WERI-Rb-1 (cell line): ENCODE measurements at regions not wholly inside any gene's neighbourhood (a gene's known extent, or its start where the extent isn't known, plus 50 kb on each side); places are given as distances from the start of the nearest gene placed in this dataset.

Experiments used
- DNase-seq: peaks from one replicate; pipeline ENCODE4 v3.0.0-alpha.2; 2020
- H3K27ac ChIP-seq: fragments of 250-450 bp; sonication (Bioruptor Pico); 2 replicates; pipeline ENCODE4 v1.5.1; 2020; ENCODE audit warnings: mild to moderate bottlenecking, moderate library complexity
- H3K27me3 ChIP-seq: fragments of 250-450 bp; sonication (Bioruptor Pico); 2 replicates; pipeline ENCODE4 v1.5.1; 2021; ENCODE audit warnings: mild to moderate bottlenecking, low read depth, moderate library complexity; ENCODE audit not compliant: insufficient read depth, severe bottlenecking
- H3K36me3 ChIP-seq: fragments of 250-450 bp; sonication (Bioruptor Pico); 2 replicates; pipeline ENCODE4 v1.5.1; 2020; ENCODE audit warnings: mild to moderate bottlenecking, moderate library complexity
- H3K4me3 ChIP-seq: 2 replicates; pipeline ENCODE4 v1.5.1; 2011; ENCODE audit warnings: low read depth, mild to moderate bottlenecking, control low read depth, low read length
- H3K9me3 ChIP-seq: fragments of 250-450 bp; sonication (Bioruptor Pico); 2 replicates; pipeline ENCODE4 v1.5.1; 2021; ENCODE audit warnings: mild to moderate bottlenecking, moderate library complexity; ENCODE audit not compliant: severe bottlenecking
- TF ChIP-seq, protein P1 (sequence below): IDR thresholded peaks from 2 replicates; pipeline ENCODE4 v1.5.1; 2011; ENCODE audit warnings: low read depth, mild to moderate bottlenecking, control low read depth, inconsistent platforms, low read length

DNA sequence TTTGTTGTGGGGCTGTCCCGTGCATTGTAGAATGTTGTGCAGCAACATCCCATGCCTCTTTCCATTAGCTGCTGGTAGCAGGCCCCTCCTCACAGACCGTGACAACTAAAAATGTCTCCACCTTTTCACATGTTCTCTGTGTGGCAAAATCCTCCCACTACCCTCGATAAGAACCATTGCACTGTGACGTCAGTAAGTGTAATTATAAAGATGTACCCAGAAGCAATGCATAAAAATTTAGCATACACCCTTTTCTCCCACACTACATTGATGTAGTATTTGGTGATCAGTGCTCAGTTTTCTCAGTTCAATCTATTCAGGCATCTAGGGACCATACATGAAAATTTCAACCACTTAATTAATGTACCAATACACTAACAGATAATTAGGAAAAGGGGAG, 389.9 kb downstream of the DOK5 start:
- Histone ChIP-seq H3K4me3 (no peak overlapping the region), H3K9me3 (no peaks in the 10 kb centered on the region), H3K36me3 (no peaks in the 10 kb centered on the region), H3K27me3 (peaks cover 25% of the 10 kb centered on the region), H3K27ac (no peak overlapping the region)
- DNase-seq: no peak
- TF ChIP-seq, protein P1, sequence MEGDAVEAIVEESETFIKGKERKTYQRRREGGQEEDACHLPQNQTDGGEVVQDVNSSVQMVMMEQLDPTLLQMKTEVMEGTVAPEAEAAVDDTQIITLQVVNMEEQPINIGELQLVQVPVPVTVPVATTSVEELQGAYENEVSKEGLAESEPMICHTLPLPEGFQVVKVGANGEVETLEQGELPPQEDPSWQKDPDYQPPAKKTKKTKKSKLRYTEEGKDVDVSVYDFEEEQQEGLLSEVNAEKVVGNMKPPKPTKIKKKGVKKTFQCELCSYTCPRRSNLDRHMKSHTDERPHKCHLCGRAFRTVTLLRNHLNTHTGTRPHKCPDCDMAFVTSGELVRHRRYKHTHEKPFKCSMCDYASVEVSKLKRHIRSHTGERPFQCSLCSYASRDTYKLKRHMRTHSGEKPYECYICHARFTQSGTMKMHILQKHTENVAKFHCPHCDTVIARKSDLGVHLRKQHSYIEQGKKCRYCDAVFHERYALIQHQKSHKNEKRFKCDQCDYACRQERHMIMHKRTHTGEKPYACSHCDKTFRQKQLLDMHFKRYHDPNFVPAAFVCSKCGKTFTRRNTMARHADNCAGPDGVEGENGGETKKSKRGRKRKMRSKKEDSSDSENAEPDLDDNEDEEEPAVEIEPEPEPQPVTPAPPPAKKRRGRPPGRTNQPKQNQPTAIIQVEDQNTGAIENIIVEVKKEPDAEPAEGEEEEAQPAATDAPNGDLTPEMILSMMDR: no peak

DNA sequence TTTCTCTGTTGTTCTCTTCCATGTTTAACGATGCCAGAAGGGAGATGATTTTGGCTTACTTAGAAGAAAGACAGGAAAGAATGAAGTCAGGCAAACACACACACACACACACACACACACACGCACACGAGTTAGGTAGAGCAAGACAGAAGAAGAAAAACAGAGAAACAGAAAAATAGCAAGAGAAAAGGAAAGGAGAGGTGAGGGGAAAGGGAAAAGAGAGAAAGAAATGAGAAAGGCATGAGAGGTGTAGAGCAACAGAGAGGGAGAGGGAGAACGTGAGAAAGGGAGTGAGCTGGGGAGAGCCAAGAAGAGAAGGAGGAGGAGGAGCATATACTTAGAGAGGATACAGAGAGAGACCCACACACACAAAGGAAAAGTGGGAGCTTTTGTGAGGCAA, 385.3 kb downstream of the DOK5 start:
- DNase-seq: no peak
- TF ChIP-seq, protein P1: no peak
- Histone ChIP-seq H3K27ac (no peak overlapping the region), H3K9me3 (no peaks in the 10 kb centered on the region), H3K36me3 (no peaks in the 10 kb centered on the region), H3K27me3 (peaks cover 26% of the 10 kb centered on the region), H3K4me3 (no peak overlapping the region)

DNA sequence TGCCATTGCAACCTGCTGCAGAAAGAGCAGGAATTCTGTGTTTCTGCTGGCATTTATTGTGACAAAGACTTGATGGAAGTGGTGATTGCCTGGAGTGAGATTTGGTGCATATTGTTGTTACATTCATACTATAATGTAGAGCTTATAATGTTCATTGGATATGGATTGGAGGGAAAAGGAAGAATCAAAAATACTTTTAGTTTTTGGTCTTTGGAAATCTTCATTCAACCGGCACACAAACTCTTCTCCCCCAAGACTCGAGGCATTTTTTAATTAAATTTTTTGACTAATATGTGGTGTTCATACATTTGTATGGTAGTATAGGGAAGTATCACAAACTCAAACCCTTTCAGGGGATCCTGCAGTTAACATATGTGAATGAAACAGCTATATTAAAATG, 380.8 kb downstream of the DOK5 start:
- Histone ChIP-seq H3K36me3 (no peaks in the 10 kb centered on the region), H3K4me3 (no peak overlapping the region), H3K27me3 (peaks cover 12% of the 10 kb centered on the region), H3K27ac (no peak overlapping the region), H3K9me3 (peaks cover 2% of the 10 kb centered on the region)
- TF ChIP-seq, protein P1: no peak
- DNase-seq: no peak

DNA sequence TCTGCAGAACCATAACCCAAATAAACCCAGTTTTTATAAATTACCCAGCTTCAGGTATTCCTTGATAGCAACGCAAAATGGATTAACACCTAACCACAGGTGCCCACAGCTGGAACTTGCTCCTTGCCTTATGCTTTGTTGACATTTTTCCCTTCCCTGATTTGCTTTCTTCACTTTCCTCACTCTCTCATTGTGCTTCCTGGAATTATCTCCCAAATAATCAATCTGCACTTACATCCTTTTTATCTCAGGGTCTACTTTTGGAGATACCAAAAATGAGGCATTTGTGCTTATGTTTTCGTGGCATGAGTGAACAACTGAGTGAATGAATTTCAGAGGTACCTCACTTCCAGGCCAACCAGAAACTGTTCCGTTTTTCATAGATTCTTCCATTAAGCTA, 374.3 kb downstream of the DOK5 start:
- H3K4me3 ChIP-seq: no peak overlapping the region
- TF ChIP-seq, protein P1: no peak

DNA sequence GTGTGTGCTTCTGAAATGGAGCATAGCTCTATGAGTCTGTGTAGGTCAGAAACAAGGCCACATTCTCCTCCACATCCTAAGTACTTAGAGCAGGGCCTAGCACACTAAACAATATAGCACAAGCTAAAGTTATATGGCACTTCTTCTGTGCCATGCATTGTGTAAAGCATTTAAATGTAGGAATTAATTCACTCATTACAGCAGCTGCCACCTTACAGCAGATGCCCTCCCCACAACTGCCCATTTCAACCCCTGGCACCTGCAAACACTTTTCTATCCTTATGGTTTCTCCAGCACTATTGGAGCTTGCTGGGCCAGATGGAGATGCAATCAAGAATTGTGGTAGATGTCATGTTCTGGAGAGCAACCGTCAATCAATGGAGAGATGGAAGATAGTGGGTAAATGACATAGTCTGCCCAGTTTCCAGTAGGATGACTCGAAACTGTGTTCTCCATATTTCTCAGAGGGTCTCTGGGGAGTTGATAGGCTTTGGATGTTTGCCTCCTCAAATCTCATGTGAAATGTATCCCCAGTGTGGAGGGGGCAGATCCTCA, 373.7 kb downstream of the DOK5 start:
- H3K36me3 ChIP-seq: no peaks in the 10 kb centered on the region
- no peaks in the 10 kb centered on the region for H3K9me3 ChIP-seq
- no peak overlapping the region for H3K27ac ChIP-seq
- H3K27me3 ChIP-seq: peaks cover 46% of the 10 kb centered on the region
- TF ChIP-seq, protein P1: no peak
- DNase-seq: no peak
- no peak overlapping the region for H3K4me3 ChIP-seq

More for the DNA sequence above, 374.3 kb downstream of the DOK5 start:
- no peaks in the 10 kb centered on the region for H3K36me3 ChIP-seq
- no peak for DNase-seq
- peaks cover 43% of the 10 kb centered on the region for H3K27me3 ChIP-seq
- no peak overlapping the region for H3K27ac ChIP-seq
- peaks cover 2% of the 10 kb centered on the region for H3K9me3 ChIP-seq

DNA sequence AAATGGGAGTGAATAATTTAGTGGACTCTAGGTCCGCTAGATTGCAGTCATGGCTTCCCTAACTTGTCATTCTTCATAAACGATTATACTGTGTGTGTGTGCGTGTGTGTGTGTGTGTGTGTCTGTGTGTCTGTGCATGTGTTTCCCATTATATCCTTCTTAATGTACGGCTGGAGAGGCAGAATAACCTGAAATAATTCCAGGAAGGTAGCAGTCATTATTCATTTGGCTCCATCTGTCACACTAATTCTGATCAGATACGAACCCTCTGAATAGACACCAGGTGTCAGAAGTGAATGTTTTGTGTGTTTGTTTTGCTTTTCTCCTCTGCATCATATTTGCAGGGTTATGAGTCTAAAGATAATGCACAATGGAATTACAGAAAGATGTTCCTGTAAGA, 372.9 kb downstream of the DOK5 start:
- Histone ChIP-seq H3K9me3 (no peaks in the 10 kb centered on the region), H3K4me3 (no peak overlapping the region), H3K36me3 (no peaks in the 10 kb centered on the region), H3K27ac (no peak overlapping the region), H3K27me3 (peaks cover 46% of the 10 kb centered on the region)
- TF ChIP-seq, protein P1: no peak
- DNase-seq: no peak
